RPMI7951 (cell line): ENCODE measurements at regions not wholly inside any gene's neighbourhood (a gene's known extent, or its start where the extent isn't known, plus 50 kb on each side); places are given as distances from the start of the nearest gene placed in this dataset.
"Not testable (repeated sequence)": the region's sequence is repeated elsewhere in the genome, so short reads cannot be mapped to it uniquely, and the experiment has no call there.

Experiments
- DNase-seq: peaks from one replicate; pipeline ENCODE4 v3.0.0-alpha.2; 2012; ENCODE audit warnings: low read depth

DNA sequence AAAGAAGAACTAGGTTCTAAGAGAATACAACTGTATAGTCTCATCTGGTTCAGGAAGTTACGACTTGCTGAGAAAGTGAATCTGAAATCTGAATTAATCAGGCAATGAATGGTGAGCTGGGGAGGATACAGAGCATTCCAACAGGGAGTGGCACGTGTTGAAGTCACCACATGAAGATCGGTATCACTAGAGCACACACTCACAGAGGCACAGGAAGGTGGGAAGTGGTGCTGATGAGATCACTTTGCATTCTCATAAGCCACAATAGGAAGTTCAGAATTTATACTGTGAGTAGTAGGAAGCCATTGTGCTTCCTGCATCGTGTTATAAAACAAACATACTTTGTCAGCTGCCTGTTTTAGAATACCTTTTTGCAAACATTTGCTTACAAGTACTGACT is 615.0 kb upstream of the DDX18 start:
- no peak for DNase-seq

DNA sequence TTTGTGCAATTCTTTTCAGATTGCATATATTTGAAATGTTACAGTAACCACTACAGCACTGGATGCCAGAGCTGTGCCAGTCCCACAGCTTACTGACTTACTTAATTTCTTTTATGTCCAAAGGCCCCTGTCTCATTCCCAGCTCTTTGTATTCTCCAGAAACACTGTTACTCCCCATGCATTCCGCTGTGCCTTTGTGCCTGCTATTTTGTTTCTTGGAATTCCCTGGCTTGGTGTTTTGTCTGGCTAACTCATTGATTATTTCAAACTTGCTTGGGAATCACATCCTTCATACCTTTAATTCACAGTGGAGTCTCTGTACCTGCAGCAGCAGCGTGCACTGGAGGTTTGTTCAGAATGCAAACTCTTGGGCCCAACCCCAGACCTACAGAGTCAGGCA is 601.9 kb upstream of the DDX18 start:
- DNase-seq, result no peak

DNA sequence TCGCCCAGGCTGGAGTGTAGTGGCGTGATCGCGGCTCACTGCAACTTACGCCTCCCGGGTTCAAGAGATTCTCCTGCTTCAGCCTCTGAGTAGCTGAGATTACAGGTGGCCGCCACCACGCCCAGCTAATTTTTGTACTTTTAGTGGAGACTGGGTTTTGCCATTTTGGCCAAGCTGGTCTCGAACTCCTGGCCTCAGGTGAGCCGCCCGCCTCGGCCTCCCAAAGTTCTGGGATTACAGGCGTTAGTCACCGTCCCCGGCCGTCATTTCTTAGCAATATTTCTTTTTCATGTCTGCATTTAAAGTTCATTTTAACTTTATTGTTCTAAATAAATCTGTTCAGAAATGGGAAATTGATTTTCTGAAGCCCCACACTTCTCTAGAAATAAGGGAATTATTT is 597.3 kb upstream of the DDX18 start:
- no peak for DNase-seq

DNA sequence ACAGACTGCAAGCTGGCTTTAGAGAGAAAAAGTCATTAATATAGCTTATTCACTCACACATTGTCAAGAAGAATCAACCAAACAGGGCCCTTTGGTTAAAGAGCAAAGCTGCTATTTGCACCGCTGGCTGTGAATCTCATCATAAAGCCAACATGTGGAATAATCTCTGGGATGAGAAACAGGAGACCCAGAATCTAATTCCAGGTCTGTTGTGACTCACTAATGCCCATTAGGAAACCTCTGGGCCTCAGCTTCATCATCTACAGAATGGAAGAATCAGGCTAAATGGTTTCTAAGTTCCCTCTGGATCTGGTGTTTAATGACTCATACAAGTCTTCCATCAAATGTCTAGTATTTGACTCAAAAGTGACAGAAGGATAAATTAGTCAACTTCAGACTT is 591.7 kb upstream of the DDX18 start:
- DNase-seq, result no peak

DNA sequence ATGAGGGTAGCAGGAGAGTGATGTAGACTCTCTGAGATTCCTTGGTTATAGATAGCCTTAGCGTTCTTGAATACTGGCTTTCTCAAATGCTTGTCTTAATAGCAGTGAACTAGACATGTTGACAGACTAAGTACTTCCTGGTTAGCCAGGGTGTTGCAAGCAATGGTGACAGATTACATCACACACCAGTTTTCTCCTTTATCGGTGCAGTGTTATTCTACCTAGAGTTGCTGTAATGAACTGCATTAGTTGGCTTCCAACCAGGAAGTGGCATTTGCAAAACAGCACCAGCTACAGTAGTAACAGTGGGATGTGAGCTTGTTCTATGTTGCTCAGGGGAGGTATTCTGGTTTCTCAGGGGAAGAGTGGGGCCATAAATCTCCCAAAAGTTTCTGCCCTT is 582.2 kb upstream of the DDX18 start:
- DNase-seq, result no peak

DNA sequence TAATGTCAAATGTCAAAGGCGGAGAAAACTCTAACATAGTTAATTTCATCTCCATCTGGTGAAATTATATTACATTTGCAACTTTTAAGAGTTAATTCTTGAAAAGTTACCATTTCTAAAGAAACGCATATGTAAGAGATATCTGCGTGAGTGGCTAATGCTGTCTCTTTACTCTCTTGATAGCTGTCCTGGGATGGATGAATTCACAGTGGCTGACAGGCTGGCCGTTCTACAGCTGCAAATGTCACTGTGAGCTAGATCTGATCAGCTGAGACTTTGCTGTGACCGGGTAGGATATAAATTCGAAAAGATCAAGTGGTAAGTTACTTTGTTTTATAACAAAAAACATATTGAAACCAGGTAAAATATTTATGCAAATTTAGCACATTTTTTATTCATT is 557.1 kb upstream of the DDX18 start:
- no peak for DNase-seq

DNA sequence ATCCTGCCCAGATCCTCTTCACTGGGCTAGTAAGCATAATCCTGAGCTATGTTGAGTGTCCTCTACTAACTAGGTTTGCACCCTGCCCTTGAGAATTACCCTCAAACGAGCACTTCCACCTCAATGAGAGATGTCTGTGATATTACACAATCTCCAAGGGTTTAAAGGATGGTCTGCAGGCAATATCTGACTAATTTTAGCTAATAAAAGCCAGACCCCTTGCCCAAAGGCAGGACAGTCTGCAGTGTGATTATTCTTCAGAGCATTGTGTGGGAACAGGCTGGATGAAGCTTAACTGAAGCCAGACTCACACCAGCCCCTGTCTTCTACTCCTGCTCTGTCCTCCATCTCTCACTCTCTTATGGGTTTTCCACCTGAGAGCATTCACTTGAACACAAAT is 544.9 kb upstream of the DDX18 start:
- no peak for DNase-seq

DNA sequence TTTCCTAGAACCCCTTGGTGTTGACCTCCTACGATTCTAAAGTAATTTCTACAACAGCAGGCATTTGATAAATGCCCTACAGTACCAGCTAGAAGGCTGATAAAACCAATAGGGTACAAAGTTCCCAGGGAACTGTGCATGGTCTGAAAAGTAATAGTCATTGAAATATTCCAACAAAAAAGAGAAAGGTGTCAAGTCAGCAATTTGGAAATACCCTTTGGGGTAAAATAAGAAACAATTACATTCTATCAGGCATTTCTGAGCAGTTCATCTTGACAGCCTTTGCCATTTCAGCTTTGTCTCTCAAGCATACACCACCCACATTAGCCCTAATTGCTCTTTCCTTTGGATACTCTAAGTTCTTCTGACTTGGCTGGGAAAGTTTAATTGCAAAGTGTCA is 542.9 kb upstream of the DDX18 start:
- DNase-seq, result no peak

DNA sequence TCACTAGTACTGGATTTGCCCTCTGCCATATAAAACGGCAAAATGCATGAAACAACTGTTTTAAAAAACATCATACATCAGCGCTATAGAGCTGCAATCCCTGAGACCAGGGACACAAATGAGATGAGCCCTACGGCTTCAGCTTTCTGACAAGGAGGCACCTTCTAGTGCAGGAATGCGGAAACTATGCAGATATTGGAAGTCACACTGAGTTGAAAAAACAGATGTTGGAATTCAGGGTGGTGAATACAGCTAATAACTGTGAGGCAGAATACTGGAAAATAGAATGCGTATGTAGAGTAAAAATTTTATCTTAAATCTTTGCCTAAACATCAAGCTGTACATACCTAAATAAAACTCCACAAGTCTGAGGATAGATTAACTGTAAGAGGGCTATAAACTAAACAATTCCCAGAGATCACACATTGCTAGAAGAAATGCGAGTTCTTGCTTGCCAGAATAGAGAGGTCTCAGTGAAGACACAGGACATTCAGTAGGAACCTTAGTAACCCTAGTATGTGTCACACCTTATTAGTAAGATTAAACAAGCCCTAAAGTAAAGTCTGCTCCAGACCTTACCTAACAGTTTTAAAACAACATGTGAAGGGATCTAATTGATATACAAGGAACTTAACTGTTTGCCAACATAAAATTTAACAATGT is 541.4 kb upstream of the DDX18 start:
- DNase-seq, result no peak

DNA sequence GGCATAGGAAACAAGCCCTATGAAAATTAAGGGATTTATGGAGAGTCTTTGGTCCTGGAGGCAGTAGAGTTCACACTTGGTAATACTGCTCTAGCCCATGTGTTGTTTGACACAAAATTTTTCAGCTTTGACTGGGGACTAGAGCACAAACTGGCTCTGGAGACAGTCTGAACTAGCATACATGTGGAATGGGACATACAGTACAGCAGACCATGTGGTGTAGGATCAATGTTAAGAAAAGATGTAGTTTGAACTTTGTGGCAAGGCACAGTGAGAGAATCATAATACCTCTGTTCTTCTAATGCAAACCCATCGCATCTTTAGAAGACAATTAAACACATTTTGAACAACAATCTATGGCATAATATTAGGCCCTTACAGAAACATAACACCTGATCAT is 521.5 kb upstream of the DDX18 start:
- no peak for DNase-seq

DNA sequence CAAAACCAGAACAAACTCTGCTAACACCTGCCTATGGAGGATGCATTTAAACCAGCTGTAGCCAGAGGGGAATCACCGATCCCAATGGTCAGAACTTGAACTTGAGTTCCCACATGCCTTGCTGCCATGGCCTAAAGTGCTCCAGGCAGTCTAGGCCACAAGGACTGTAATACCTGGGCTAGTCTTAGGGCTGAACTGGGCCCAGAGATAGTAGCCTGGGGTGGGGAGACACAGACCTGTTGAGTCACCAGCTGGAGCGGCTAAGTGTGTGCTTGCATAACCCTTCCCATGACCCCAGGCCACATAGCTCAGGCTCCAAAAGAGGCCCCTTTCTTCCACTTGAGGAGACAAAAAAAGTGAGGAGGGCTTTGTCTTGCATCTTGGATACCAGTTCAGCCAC is 515.0 kb upstream of the DDX18 start:
- no peak for DNase-seq

DNA sequence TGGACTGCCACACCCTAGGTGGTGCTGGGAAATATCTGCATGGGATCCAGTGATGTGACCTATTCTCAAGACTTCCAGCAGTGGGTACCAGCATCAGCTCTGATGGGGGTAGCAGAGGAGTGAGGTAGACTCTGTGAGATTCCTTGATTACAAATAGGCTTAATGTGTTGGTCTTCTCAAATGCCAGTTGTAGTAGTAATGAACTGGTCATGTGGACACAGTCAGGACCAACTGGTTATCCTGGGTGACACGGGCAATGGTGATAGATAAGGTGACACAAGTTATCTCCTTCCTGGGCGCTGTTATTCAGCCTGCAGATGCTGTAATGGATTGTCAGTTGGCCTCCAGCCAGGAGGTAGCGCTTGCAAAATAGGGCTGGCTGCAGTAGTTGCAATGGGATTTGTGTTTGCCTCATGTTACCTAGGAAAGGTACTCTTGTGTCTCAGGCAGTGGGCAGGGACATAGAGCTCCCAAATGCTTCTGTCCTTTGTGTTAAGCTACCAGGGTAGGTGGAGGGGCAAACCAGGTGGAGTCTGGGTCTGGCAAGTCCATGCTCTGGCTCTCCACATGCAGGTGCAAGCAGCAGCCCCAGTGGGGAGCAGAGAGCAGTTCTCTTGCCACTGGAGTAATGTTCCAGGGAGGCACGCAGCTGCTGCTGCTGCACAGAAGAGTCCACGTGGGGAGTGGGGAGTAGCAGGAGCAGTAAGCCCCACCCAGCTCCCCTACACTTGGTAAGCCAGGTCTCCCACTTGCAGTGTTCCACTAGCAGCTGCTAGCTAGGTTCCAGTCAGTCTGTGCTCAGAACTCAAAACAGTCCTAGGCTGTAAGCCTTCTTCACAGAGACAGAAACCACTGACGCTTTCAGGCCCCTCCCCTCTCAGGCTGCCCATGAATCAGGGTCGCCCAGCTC is 505.4 kb upstream of the DDX18 start:
- no peak for DNase-seq

DNA sequence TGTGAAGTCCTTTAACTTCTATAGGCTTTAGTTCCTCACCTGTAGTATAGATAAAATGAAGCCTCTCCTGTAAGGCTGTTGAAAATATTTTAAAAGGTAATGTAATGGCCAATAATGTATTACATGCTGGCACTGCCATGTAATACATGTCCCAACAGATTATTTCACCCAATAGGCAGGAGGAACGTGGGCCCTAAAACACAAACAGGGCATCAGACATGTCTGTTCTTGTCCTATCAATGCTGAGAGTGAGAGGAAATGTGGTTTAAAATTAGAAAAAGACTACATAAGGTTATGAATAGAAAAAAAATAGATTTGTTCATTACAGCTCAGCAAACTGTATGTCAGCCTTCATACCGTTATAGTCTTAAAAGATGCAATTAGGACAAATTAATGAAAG is 492.7 kb upstream of the DDX18 start:
- DNase-seq, result no peak

DNA sequence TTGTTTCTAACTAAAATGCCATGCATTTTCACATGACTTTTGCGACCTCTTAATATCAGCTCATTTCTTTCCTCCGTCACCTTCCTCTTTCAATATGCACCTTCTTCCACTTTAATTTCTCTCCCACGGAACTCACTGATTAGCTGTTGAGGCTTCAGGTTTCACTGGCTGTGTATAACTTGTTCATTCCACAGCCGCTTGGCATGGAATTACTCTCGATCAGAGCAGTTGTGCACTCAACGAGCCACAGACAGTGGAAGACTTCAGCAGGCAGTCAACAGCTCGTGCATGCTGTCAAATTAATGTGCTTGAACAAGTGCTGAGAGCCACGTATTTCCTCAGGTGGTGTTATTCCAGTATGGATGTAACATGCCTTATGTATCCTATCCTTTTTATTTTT is 491.2 kb upstream of the DDX18 start:
- DNase-seq, result no peak

DNA sequence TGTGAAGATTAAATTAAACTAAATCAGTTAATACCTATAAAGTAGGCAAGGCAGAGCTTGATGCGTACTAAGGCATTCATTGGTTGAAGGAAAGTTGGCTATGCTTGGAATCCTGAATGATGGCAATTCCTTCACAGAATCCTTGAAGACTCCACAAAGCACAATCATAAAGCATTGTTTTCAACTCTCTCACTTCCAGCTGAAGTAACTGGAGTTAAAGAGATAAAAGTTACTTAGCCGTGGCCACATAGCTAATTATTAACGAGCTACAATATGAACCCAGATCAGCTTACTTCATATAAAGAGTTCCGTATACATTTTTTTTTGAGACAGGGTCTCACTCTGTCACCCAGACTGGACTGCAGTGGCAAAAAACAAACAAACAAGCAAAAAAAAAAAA is 483.9 kb upstream of the DDX18 start:
- no peak for DNase-seq

DNA sequence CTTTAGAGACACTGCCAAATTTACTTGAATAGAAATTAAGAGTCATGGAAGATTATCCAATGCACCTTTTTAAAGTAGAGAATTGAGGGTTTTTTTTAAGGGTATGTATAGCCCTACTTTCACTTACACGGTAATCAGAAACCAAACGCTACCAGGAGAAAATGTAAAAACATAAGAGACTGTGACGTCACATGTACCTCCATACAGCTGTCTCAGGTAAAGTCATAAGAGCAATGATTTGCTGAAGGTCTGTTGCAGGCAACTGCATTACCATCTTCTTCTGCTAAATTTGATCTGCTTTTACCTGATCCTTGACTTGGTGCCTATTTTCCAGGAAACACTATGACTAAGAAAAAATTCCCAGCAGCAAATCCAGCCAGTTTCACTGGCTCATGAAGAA is 478.5 kb upstream of the DDX18 start:
- DNase-seq, result no peak

DNA sequence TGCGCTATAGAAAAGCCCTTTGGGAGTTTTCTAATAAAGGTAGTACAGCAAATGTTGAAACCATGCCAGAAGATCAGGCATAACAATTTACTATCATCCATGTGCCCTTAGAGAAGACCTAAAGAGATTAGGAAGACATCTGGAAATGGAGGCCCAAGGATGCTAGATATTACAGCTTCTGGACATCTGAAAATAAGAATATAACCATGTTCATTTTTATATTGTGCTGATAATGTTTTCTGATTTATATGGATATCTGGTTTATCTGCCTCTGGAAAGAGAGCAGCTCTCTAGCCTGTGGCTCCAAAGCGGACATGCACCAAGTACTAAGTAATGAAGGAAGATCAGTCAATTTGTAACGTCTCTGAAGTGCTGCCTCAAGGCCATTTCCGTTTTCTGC is 478.0 kb upstream of the DDX18 start:
- DNase-seq, result no peak

DNA sequence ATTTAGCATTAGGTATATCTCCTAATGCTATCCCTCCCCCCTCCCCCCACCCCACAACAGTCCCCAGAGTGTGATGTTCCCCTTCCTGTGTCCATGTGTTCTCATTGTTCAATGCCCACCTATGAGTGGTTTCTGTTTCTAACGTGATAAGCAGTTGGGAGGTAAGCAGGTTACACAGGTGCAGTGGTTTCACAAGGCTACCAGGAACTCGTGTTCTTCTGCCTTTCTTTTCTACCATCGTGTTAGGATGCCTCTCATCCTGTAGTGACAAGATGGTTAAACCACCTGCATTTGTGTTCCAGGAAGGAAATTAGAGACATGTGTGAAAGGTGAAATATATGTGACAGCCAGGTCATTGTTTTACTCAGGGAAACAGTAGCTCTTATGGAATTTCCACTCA is 476.5 kb upstream of the DDX18 start:
- not testable (repeated sequence) for DNase-seq

DNA sequence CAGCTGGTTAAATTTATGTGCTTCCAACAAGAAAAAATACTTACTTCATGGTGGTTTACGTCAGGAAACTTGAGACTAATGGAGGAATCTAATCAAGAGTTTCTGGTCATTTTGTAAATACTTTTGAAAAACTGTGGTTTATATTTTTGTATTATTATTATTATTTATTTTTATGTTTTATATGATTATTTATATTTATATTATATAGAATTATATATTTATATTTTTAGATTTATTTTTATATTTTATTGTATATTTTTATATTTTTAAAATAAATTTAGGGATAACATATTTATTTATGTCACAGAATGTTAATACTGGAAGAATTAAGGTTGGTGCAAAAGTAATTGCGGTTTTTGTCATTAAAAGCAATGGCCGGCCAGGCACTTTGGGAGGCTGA is 474.5 kb upstream of the DDX18 start:
- DNase-seq, result no peak

DNA sequence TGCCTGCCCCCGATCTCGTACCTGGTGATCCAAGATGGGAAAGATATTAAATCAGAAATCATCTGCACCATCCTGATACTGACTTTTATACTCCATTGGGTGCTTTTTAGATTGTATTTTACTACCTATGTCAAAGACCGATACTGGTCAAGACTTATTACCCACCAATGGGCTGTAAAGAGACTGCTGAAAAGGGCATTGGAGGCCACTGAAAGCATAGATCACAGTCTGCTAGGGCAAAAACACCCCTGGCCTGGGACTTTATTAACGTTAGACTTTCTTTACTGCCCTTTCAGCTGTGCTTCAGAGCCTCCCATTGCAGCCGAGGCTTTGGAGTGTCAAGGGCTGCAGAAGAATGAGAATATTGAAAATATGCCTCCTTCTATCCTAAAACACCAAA is 472.8 kb upstream of the DDX18 start:
- no peak for DNase-seq

DNA sequence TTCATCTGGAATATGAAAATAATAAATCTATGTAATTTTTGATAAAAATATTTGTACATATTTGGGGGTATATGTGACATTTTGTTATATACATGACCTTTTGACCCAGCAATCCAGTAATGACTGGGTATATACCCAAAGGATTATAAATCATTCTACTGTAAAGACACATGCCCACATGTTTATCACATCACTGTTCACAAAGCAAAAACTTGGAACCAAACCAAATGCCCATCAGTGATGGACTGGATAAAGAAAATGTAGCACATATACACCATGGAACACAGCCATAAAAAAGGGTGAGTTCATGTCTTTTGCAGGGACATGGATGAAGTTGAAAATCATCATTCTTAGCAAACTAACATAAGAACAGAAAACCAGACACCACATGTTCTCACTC is 472.1 kb upstream of the DDX18 start:
- no peak for DNase-seq

DNA sequence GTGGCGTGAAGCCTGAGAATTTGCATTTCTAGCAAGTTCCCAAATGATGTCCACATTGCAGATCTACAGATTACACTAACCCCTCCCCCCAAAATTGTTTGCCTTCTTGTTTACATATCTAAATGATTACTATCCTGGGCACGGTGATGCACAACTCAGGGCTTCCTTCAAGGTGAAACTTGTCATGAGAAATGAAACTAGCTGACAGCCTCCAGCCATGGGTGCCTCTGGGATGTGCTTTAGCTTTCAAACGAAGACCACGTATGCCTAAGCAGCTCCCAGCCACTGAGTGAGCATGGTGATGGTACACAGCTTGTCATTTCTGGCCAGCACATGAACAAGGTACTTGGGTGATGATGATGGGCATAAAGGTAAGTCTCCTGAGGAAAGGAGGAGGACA is 464.8 kb upstream of the DDX18 start:
- no peak for DNase-seq

DNA sequence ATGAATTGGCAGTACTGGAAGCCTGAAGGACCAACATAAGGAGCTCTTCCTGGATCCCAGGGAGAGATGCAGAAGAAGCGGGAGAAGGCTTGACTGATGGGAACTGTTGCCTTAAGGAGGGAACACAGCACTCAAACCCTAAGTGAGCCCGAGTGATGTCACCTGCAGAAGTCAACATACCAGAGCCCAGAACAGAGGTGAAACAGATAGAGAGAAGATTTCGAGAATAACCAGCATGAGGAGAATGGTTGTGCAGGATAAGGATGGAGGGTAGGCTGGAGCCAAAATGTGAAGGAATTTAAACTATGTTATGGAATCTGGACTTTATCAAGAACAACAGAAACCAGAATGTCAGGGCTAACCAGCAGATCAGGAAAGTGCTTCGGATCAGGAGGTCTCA is 463.1 kb upstream of the DDX18 start:
- no peak for DNase-seq
